ENCODE measurements at regions not wholly inside any gene's neighbourhood (a gene's known extent, or its start where the extent isn't known, plus 50 kb on each side); places are given as distances from the start of the nearest gene placed in this dataset.

- H4K20me1 ChIP-seq (ENCODE audit: low read depth, low read length), result no peaks in the 10 kb centered on the region
- H3K9ac ChIP-seq (ENCODE audit: low read length), result no peak overlapping the region
- H3K27ac ChIP-seq (ENCODE audit: low read depth, low read length), result no peak overlapping the region
- no peaks in the 10 kb centered on the region for H3K27me3 ChIP-seq (ENCODE audit: low read length)
- no peak overlapping the region for H2AFZ ChIP-seq (ENCODE audit: low read depth, low read length, severe bottlenecking)
- H3K9me2 ChIP-seq (replicated peaks; ENCODE audit: insufficient read depth, low read length), result no peaks in the 10 kb centered on the region
- no peaks in the 10 kb centered on the region for H3K79me2 ChIP-seq (ENCODE audit: insufficient read depth, low read length)
- peaks cover 10% of the 10 kb centered on the region; the same call in 1 of the 2 replicates for H3K36me3 ChIP-seq (ENCODE audit: low read length)
- TF ChIP-seq EZH2phosphoT487 (conservative IDR thresholded peaks at IDR 0.05; ENCODE audit: low read length) (no peak), CTCF (IDR thresholded peaks at IDR 0.05; ENCODE audit: insufficient read depth, low read length, poor library complexity, severe bottlenecking) (no peak)
- no peaks in the 10 kb centered on the region for H3F3A ChIP-seq (ENCODE audit: insufficient read depth)
- no peak overlapping the region for H3K4me3 ChIP-seq (ENCODE audit: insufficient read depth, low read length, poor library complexity, severe bottlenecking)
- no peak overlapping the region for H3K4me2 ChIP-seq (ENCODE audit: low read depth, low read length, poor library complexity, severe bottlenecking)
- peaks cover 15% of the 10 kb centered on the region; the same call in 1 of the 2 replicates for H3K9me3 ChIP-seq (ENCODE audit: insufficient read depth, low read length)
Measured at GRCh38 chr2:54020793-54021414, 50.1 kb upstream of the PSME4 start.

Data from SU-DHL-6 (cell line).